HL-60 (cell line): ENCODE measurements at regions not wholly inside any gene's neighbourhood (a gene's known extent, or its start where the extent isn't known, plus 50 kb on each side); places are given as distances from the start of the nearest gene placed in this dataset.
A peak's percentile ranks its signal among the peaks of the same experiment; 100 is the strongest.

Source experiments
- DNase-seq, 2 experiments: peaks; one replicate each; pipeline ENCODE4 v3.0.0-alpha.2; 2010 to 2020; ENCODE audit warnings: low read depth in 1 of 2, low spot score in 1 of 2
- H3K27ac ChIP-seq: fragments of 250-450 bp; sonication (Bioruptor Pico); replicated peaks from 2 replicates; pipeline ENCODE4 v1.5.1; 2020; ENCODE audit warnings: mild to moderate bottlenecking, moderate library complexity
- H3K27me3 ChIP-seq: fragments of 250-450 bp; sonication (Bioruptor Pico); 2 replicates; pipeline ENCODE4 v1.5.1; 2021; ENCODE audit warnings: mild to moderate bottlenecking, moderate library complexity; ENCODE audit not compliant: insufficient read depth, poor library complexity, severe bottlenecking
- H3K4me3 ChIP-seq: replicated peaks from 2 replicates; pipeline ENCODE4 v1.5.1; 2011; ENCODE audit warnings: mild to moderate bottlenecking, control low read depth, low read length; ENCODE audit not compliant: insufficient read depth
- GABPA ChIP-seq: IDR thresholded peaks from 2 replicates; pipeline ENCODE4 v1.6.1; 2012; ENCODE audit warnings: low read depth
- POLR2AphosphoS5 ChIP-seq: IDR thresholded peaks from 2 replicates; pipeline ENCODE4 v1.6.1; 2012; ENCODE audit warnings: low read depth
- SPI1 ChIP-seq: IDR thresholded peaks from 2 replicates; pipeline ENCODE4 v1.6.1; 2012; ENCODE audit warnings: low read depth, mild to moderate bottlenecking, borderline replicate concordance
- TF ChIP-seq, protein P1 (sequence below): IDR thresholded peaks from one replicate; pipeline ENCODE4 v1.5.1; 2011; ENCODE audit warnings: low read length, control low read depth, inconsistent platforms; ENCODE audit not compliant: insufficient read depth
- TF ChIP-seq, protein P2 (sequence below): IDR thresholded peaks from 2 replicates; pipeline ENCODE4 v1.6.1; 2012; ENCODE audit warnings: low read depth; ENCODE audit not compliant: insufficient replicate concordance

DNA sequence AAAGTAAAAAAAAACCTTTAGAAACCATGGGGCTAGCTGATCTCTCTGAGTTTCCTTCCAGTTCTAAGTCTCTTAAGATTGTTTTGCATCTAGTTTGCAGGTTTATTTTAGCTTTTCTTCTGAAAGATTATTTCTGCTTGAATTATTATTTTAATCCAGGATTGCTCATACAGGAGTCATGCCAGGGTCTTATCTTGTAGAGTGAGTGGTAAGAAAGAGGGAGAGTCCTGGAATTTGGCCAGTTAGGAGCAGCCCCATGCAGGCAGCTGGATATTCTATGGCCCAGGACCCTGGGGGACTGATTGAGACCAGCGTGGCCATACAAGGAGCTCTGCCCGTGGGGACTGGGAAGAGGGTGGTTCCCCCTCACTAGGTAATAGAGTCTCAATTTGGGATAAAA, 178.9 kb upstream of the HEY2 start:
- TF ChIP-seq, protein P1, sequence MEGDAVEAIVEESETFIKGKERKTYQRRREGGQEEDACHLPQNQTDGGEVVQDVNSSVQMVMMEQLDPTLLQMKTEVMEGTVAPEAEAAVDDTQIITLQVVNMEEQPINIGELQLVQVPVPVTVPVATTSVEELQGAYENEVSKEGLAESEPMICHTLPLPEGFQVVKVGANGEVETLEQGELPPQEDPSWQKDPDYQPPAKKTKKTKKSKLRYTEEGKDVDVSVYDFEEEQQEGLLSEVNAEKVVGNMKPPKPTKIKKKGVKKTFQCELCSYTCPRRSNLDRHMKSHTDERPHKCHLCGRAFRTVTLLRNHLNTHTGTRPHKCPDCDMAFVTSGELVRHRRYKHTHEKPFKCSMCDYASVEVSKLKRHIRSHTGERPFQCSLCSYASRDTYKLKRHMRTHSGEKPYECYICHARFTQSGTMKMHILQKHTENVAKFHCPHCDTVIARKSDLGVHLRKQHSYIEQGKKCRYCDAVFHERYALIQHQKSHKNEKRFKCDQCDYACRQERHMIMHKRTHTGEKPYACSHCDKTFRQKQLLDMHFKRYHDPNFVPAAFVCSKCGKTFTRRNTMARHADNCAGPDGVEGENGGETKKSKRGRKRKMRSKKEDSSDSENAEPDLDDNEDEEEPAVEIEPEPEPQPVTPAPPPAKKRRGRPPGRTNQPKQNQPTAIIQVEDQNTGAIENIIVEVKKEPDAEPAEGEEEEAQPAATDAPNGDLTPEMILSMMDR = no peak
- TF ChIP-seq, protein P2, sequence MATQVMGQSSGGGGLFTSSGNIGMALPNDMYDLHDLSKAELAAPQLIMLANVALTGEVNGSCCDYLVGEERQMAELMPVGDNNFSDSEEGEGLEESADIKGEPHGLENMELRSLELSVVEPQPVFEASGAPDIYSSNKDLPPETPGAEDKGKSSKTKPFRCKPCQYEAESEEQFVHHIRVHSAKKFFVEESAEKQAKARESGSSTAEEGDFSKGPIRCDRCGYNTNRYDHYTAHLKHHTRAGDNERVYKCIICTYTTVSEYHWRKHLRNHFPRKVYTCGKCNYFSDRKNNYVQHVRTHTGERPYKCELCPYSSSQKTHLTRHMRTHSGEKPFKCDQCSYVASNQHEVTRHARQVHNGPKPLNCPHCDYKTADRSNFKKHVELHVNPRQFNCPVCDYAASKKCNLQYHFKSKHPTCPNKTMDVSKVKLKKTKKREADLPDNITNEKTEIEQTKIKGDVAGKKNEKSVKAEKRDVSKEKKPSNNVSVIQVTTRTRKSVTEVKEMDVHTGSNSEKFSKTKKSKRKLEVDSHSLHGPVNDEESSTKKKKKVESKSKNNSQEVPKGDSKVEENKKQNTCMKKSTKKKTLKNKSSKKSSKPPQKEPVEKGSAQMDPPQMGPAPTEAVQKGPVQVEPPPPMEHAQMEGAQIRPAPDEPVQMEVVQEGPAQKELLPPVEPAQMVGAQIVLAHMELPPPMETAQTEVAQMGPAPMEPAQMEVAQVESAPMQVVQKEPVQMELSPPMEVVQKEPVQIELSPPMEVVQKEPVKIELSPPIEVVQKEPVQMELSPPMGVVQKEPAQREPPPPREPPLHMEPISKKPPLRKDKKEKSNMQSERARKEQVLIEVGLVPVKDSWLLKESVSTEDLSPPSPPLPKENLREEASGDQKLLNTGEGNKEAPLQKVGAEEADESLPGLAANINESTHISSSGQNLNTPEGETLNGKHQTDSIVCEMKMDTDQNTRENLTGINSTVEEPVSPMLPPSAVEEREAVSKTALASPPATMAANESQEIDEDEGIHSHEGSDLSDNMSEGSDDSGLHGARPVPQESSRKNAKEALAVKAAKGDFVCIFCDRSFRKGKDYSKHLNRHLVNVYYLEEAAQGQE = no peak
- TF ChIP-seq POLR2AphosphoS5 (no peak), GABPA (no peak), SPI1 (no peak)
- Histone ChIP-seq H3K4me3 (no peak overlapping the region), H3K27ac (no peak overlapping the region), H3K27me3 (peaks cover 6% of the 10 kb centered on the region)
- DNase-seq = no peak

DNA sequence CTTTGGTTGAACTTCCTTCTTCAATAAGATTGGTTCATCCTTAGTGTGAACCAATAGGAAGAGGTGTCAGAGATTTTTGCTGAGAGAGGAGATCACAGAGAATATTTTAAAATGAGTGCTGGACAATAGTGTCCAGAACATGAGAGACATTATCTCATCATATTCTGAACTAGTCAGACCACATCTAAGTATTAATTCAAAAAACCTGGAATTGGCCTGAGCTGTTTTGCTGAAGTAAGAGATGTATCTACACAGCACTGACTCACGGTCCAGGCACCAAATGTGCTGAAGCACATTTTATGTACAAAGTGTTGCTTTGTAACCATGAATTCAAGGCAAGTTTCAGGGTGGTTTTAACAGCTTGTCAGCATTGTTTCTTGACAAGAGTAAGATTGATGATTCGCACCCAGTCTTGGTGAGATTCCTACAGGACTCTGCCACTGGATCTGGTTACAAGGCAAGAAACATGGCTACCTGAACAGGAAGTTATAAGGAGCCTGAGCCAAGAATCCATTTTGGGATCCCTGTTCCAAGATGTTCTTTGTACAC, 178.2 kb upstream of the HEY2 start:
- Histone ChIP-seq H3K27me3 (peaks cover 6% of the 10 kb centered on the region), H3K27ac (no peak overlapping the region), H3K4me3 (no peak overlapping the region)
- no peak for DNase-seq
- TF ChIP-seq SPI1 = no peak
- TF ChIP-seq GABPA = no peak
- no peak for TF ChIP-seq POLR2AphosphoS5

DNA sequence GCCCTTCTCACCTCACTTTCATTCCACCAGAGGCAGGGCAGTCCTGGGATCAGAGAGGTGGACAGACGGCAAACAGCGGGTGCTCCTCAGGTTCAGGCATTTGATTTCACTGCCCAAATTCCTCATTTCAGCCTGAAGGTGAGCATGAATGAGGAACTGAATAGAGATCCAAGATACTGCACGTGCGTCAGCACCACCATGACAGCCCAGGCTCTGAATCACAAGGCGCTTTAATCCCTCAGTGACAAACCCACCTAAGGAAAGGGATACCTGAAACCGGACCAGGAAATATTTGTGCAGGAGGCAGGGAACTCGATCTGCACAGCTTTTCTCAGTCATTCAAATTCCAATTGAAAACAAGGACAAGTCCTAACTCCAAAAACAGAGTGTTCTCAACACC, 174.8 kb upstream of the HEY2 start:
- DNase-seq = no peak
- no peak for TF ChIP-seq POLR2AphosphoS5
- peak; percentile 24; the same call in 1 of the 2 replicates for TF ChIP-seq SPI1
- H3K27ac ChIP-seq = no peak overlapping the region
- peaks cover 5% of the 10 kb centered on the region for H3K27me3 ChIP-seq
- H3K4me3 ChIP-seq = no peak overlapping the region

DNA sequence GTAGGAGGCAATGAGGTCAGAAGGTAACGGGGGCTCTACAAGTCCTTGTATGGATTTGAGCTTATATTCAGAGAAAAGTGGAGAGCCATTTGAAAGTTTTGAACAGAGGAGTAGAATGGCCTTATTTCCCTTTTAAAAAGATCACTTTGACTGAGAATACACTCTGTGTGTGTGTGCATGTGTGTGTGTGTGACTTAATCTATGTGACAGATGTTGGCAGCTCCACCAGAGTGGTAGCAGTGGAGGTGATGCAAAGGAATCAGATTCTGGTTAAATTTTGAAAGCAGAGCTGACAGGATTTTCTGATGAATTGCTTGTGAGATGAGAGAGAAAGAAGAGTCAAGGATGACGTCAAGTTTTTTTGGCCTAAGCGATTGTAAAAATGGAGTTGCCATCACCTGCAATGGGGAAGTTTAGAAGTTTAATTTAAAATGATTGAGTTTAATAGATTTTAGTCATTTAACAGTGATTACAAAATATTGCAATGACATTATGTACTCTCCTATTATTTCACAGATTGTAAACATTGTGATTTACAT, 172.2 kb upstream of the HEY2 start:
- no peak overlapping the region for H3K27ac ChIP-seq
- DNase-seq = no peak
- TF ChIP-seq GABPA (no peak), POLR2AphosphoS5 (no peak), SPI1 (no peak)
- TF ChIP-seq, protein P2 = no peak
- TF ChIP-seq, protein P1 = no peak
- H3K4me3 ChIP-seq = no peak overlapping the region
- peaks cover 7% of the 10 kb centered on the region for H3K27me3 ChIP-seq

DNA sequence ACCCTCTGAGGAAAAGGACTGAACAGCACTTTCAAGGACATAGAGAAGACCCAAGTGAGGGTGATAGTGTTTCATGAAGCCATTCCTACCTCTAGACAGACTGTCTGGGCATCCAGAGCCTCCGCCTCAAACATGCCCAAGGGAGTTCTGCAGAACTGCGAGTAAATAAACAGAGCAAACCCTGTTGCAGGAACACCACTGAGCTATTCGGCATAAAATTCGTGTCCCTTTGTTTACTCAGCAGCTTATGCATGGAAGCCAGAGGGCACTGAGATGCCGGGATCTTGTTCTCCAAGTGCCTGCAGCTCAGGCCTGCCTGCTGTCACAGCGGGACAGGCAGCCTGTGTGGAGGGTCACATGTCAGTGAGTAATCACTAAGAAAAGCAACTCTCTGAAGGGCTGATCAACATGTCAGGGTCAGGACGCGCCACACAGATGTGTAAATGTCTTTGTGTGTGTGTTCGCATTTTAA, 164.9 kb upstream of the HEY2 start:
- Histone ChIP-seq H3K4me3 (no peak overlapping the region), H3K27me3 (peaks cover 2% of the 10 kb centered on the region), H3K27ac (no peak overlapping the region)
- no peak for DNase-seq
- TF ChIP-seq, protein P2 = no peak
- TF ChIP-seq GABPA = no peak
- TF ChIP-seq, protein P1 = no peak
- TF ChIP-seq POLR2AphosphoS5 = no peak
- TF ChIP-seq SPI1 = no peak
